ENCODE measurements at regions not wholly inside any gene's neighbourhood (a gene's known extent, or its start where the extent isn't known, plus 50 kb on each side); places are given as distances from the start of the nearest gene placed in this dataset.

DNA sequence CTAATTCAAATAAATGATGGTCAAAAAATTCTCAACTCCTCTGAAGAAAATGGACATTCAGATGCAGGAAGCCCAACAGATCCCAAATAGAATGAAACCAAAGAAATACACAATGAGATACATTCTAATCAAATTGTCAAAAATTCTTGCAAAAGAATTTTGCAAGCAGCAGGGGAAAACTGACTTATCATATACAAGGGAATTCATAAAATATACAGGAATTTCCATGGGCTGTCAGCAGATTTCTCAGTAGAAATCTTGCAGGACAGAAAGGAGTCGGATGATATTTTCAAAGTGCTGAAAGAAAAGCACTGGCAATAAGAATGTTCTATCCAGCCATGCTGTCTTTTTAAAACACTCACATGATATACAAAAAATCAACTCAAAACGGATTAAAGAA lies 194.6 kb upstream of the ZC3H12C start:
- H3K27ac ChIP-seq = no peak overlapping the region
- TF ChIP-seq, protein P1, sequence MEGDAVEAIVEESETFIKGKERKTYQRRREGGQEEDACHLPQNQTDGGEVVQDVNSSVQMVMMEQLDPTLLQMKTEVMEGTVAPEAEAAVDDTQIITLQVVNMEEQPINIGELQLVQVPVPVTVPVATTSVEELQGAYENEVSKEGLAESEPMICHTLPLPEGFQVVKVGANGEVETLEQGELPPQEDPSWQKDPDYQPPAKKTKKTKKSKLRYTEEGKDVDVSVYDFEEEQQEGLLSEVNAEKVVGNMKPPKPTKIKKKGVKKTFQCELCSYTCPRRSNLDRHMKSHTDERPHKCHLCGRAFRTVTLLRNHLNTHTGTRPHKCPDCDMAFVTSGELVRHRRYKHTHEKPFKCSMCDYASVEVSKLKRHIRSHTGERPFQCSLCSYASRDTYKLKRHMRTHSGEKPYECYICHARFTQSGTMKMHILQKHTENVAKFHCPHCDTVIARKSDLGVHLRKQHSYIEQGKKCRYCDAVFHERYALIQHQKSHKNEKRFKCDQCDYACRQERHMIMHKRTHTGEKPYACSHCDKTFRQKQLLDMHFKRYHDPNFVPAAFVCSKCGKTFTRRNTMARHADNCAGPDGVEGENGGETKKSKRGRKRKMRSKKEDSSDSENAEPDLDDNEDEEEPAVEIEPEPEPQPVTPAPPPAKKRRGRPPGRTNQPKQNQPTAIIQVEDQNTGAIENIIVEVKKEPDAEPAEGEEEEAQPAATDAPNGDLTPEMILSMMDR (conservative IDR thresholded peaks at IDR 0.05) = no peak
- TF ChIP-seq ZFX (IDR thresholded peaks at IDR 0.05) = no peak

DNA sequence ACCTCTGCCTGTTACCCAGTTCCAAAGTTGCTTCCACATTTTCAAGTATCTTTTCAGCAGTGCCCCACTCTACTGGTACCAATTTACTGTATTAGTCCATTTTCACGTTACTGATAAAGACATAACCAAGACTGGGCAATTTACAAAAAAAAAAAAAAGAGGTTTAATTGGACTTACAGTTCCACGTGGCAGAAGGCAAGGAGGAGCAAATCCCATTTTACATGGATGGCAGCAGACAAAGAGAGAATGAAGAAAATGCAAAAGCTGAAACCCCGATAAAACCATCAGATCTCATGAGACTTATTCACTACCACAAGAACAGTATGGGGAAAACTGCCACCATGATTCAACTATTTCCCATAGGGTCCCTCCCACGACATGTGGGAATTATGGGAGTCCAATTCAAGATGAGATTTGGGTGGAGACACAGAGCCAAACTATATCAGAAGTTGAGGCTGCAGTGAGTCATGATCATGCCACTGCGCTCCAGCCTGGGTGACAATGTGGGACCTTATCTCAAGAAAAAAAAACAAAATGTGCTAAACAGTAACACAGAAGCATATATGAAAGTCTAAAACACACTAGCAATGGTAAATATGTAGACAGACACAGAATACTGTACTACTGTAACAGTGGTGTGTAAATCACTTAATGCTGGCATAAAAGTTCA lies 190.3 kb upstream of the ZC3H12C start:
- no peak overlapping the region for H3K27ac ChIP-seq
- TF ChIP-seq, protein P1 (conservative IDR thresholded peaks at IDR 0.05) = no peak
- no peak for TF ChIP-seq ZFX (IDR thresholded peaks at IDR 0.05)

DNA sequence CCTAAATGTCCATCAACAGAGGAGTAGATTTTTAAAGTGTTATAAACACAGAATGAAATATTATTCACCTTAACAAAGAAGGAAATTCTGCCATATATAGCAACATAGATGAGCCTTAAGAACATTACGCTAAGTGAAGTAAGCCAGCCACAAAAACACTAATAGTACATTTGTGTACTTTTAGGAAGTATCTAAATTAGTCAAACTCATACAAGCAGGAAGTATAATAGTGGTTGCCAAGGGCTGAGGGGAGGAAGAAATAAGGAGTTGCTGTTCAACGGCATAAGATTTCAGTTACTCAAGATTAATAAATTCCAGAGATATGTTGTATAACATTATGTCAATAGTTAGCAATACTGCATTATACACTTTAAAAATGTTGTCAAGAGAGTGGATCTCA lies 181.7 kb upstream of the ZC3H12C start:
- no peak overlapping the region for H3K27ac ChIP-seq
- TF ChIP-seq, protein P1 (conservative IDR thresholded peaks at IDR 0.05) = no peak
- no peak for TF ChIP-seq ZFX (IDR thresholded peaks at IDR 0.05)

DNA sequence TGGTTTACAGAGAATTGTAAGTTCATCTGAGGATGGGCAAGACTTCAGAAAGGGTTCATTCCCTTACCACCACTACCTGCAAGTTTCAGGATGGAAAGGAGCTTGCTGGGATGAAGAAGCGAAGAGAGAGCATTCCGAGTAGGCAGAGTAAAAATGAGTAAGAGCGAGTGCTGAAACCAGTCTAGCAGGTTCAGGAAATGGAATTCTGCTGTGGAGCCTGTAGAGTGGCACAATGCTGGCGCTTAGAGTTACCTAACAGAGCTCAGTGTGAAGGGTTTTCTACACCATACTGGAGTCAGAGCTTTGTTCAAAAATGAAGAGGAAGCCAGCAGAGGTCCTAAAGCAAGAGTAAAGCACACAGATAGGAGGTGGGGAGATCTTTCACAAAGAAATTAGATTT lies 179.2 kb upstream of the ZC3H12C start:
- no peak overlapping the region for H3K27ac ChIP-seq
- TF ChIP-seq ZFX (IDR thresholded peaks at IDR 0.05) = no peak
- TF ChIP-seq, protein P1 (conservative IDR thresholded peaks at IDR 0.05) = no peak

DNA sequence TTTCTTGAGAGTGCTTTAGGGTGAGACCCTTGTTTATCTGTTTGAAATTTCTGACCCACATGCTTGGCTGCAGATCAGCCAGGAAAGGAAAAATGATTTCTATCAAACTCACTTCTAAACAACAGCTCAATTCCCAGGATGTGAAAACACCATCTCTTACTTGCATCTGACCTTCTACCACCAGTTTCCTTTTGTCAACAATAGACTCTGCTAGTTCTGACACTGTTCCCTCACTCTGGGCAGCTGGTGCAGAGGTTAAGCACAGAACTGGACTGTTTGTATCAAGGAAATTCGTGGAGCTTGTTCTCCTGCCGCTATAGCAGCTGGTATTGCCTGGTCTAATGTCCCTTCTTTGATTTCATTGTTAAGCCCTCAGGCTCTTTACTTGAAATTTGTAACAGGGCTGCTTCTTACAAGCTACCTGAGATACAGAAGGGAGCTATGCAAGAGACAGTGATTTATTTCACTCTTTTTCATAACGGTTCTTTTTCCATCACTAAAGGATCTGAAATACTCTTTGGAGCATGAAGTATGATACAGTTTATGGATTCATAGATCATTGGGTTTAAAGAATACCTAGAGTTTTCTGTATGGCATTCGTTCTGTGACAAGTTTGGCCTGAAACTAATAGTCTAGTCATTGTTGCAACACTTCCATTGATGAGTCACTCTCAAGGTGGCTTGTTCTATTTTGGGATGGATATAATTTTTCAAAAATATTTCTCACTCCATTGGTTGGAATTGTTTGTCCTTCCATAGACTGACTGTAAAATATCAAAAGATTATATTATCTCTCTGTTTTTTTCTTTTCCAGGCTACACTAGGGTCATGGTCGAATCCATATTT lies 178.2 kb upstream of the ZC3H12C start:
- no peak for TF ChIP-seq ZFX (IDR thresholded peaks at IDR 0.05)
- TF ChIP-seq, protein P1 (conservative IDR thresholded peaks at IDR 0.05) = no peak

DNA sequence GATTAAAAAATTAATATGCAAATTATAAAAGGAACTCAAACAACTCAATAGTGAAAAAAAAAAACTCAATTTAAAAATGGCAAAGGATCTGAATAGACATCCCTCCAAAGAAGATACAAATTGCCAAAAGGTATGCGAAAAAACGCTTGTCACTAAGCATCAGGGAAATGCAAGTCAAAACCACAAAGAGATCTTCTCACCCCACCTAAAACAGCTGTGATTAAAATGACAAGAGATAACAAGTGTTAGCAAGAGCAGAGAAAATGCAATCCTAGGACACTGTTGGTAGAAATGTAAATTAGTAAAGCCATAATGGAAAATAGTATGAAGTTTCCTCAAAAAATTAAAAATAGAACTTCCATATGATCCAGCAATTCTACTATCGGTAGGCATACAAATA lies 166.3 kb upstream of the ZC3H12C start:
- TF ChIP-seq, protein P1 (conservative IDR thresholded peaks at IDR 0.05) = no peak
- no peak for TF ChIP-seq ZFX (IDR thresholded peaks at IDR 0.05)

More for the DNA sequence above, 178.2 kb upstream of the ZC3H12C start:
- no peak overlapping the region for H3K27ac ChIP-seq

DNA sequence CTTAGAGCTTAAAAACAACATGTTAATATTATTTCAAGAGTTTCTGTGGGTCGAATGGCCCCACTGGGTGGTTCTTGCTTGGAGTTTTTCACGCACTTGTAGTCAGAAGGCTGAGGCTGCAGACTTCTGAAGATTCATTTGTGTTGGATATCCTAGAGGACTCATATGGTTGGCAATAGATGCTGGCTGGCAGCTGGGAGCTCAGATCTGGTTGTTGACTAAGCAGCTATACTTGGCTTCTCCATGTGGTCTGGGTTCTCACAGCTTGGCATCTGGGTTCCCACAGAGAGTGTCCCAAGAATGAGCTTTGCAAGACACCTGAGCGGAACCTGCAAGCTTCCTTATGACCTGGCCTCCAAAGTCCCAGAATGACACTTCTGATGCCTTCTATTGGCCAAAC lies 163.9 kb upstream of the ZC3H12C start:
- TF ChIP-seq, protein P1 (conservative IDR thresholded peaks at IDR 0.05) = no peak
- H3K27ac ChIP-seq = no peak overlapping the region

More for the DNA sequence above, 166.3 kb upstream of the ZC3H12C start:
- H3K27ac ChIP-seq = no peak overlapping the region

All from C4-2B (cell line).